GM12878 (cell line): ENCODE measurements at regions not wholly inside any gene's neighbourhood (a gene's known extent, or its start where the extent isn't known, plus 50 kb on each side); places are given as distances from the start of the nearest gene placed in this dataset.
A peak's percentile ranks its signal among the peaks of the same experiment; 100 is the strongest.

Source experiments
- ATAC-seq: fragments of 200-7000 bp; cut with Tn5 transposase; 3 replicates; pipeline ENCODE4 v1.9.1; 2020; ENCODE audit warnings: mild to moderate bottlenecking, moderate library complexity
- BruUV-seq: library from RNA; stranded (reverse); fragments of 400-500 nt; replicated peaks from 2 replicates; lab custom pipeline; 2021; lab: Mats Ljungman, UMichigan
- CTCF ChIA-PET: fragments of 300-600 bp; sonication (Branson Sonifier 250); formaldehyde crosslinking; extraction: SDS; loops from one replicate; lab custom pipeline; 2021; ENCODE audit warnings: inconsistent platforms; lab: Yijun Ruan, JAX
- POLR2A ChIA-PET: fragments of 350-600 bp; formaldehyde crosslinking; extraction: SDS; loops from one replicate; lab custom pipeline; 2021; ENCODE audit warnings: inconsistent platforms; lab: Charles Lee
- RAD21 ChIA-PET: fragments of 300-600 bp; sonication (Branson Sonifier 250); formaldehyde crosslinking; loops from one replicate; lab custom pipeline; 2023; ENCODE audit warnings: antibody characterized with exemption; ENCODE audit not compliant: unreplicated experiment; lab: Charles Lee
- SMC1A ChIA-PET: fragments of 300-600 bp; sonication (Branson Sonifier 250); formaldehyde crosslinking; loops from one replicate; lab custom pipeline; 2023; ENCODE audit not compliant: unreplicated experiment, uncharacterized antibody; lab: Charles Lee
- DNase-seq: peaks from one replicate; pipeline ENCODE4 v3.0.0-alpha.2; 2011; ENCODE audit warnings: low read depth, low spot score
- FAIRE-seq: peaks from 3 replicates; lab custom pipeline; 2011; peaks lifted over from hg19 to GRCh38; lab: Jason Lieb, UNC
- H2AFZ ChIP-seq: 2 replicates; pipeline ENCODE4 v1.6.0; 2011; ENCODE audit warnings: low read depth, low read length, control low read depth; ENCODE audit not compliant: control insufficient read depth
- H3K27ac ChIP-seq: 2 replicates; pipeline ENCODE4 v1.5.1; 2011; ENCODE audit warnings: control low read depth; ENCODE audit not compliant: control insufficient read depth, insufficient read depth
- H3K27me3 ChIP-seq, 2 experiments: replicated peaks in 1 of 2; 2 replicates each; pipeline versions ENCODE4 v1.6.0 to v1.6.1; 2011; ENCODE audit warnings: low read length in 1 of 2; ENCODE audit not compliant: control insufficient read depth in 2 of 2, insufficient read depth in 2 of 2
- H3K36me3 ChIP-seq, 2 experiments: 2 replicates each; pipeline ENCODE4 v1.5.1; 2011; ENCODE audit warnings: low read length in 1 of 2; ENCODE audit not compliant: control insufficient read depth in 2 of 2, insufficient read depth in 2 of 2
- H3K4me1 ChIP-seq: 2 replicates; pipeline ENCODE4 v1.6.1; 2011; ENCODE audit warnings: mild to moderate bottlenecking, low read length, moderate library complexity, mixed read lengths; ENCODE audit not compliant: control insufficient read depth, insufficient read depth
- H3K4me2 ChIP-seq: 2 replicates; pipeline ENCODE4 v1.6.0; 2011; ENCODE audit warnings: control low read depth; ENCODE audit not compliant: control insufficient read depth, insufficient read depth
- H3K4me3 ChIP-seq: fragments of 200-600 bp; sonication (generic); 2 replicates; pipeline ENCODE4 v1.5.1; 2016
- H3K79me2 ChIP-seq: 2 replicates; pipeline ENCODE4 v1.6.0; 2011; ENCODE audit warnings: low read length; ENCODE audit not compliant: control insufficient read depth, insufficient read depth
- H3K9ac ChIP-seq: 2 replicates; pipeline ENCODE4 v1.8.0; 2011; ENCODE audit warnings: low read length, control low read depth, mixed read lengths; ENCODE audit not compliant: control insufficient read depth, insufficient read depth
- H3K9me3 ChIP-seq: replicated peaks from 3 replicates; pipeline ENCODE4 v1.5.1; 2011; ENCODE audit warnings: mild to moderate bottlenecking, low read length; ENCODE audit not compliant: control insufficient read depth, insufficient read depth
- H4K20me1 ChIP-seq: 2 replicates; pipeline ENCODE4 v1.6.0; 2011; ENCODE audit not compliant: control insufficient read depth, insufficient read depth
- BCL11A ChIP-seq: IDR thresholded peaks from 2 replicates; pipeline ENCODE4 v1.6.1; 2011; ENCODE audit warnings: low read depth, low read length
- CHD1 ChIP-seq: IDR thresholded peaks from 2 replicates; pipeline ENCODE4 v1.6.1; 2012; ENCODE audit warnings: low read depth, low read length, improper control_type of control experiment
- EED ChIP-seq: sonication (generic); IDR thresholded peaks from 2 replicates; pipeline ENCODE4 v1.6.1; 2016; ENCODE audit warnings: antibody characterized with exemption, low read depth
- EGR1 ChIP-seq, 2 experiments: IDR thresholded peaks; 1 replicate in 1 of 2; 2 replicates in 1 of 2; pipeline ENCODE4 v1.6.1; 2011 to 2012; ENCODE audit warnings: low read depth in 2 of 2, low read length in 2 of 2, borderline replicate concordance in 1 of 2, mild to moderate bottlenecking in 1 of 2, moderate library complexity in 1 of 2
- FOS ChIP-seq: IDR thresholded peaks from 3 replicates; pipeline ENCODE4 v1.6.1; 2011; ENCODE audit warnings: borderline replicate concordance; ENCODE audit not compliant: insufficient read length; ENCODE audit errors: extremely low read depth
- MEF2B ChIP-seq: fragments of 450-650 bp; IDR thresholded peaks from 2 replicates; pipeline ENCODE4 v1.6.1; 2018; ENCODE audit warnings: mild to moderate bottlenecking, moderate library complexity; ENCODE audit not compliant: partially characterized antibody, poor library complexity, severe bottlenecking
- MLLT1 ChIP-seq: fragments of 450-650 bp; IDR thresholded peaks from 2 replicates; pipeline ENCODE4 v1.6.1; 2016; ENCODE audit warnings: mild to moderate bottlenecking
- NFIC ChIP-seq: IDR thresholded peaks from 2 replicates; pipeline ENCODE4 v1.6.1; 2012; ENCODE audit warnings: low read depth, mild to moderate bottlenecking, inconsistent platforms, low read length, moderate library complexity
- NR2C1 ChIP-seq: fragments of 450-650 bp; IDR thresholded peaks from 2 replicates; pipeline ENCODE4 v1.6.1; 2017; ENCODE audit warnings: antibody characterized with exemption, mild to moderate bottlenecking, moderate library complexity
- SMARCA5 ChIP-seq: fragments of 450-650 bp; IDR thresholded peaks from 2 replicates; pipeline ENCODE4 v1.6.1; 2017; ENCODE audit warnings: mild to moderate bottlenecking
- SUPT20H ChIP-seq: IDR thresholded peaks from 2 replicates; pipeline ENCODE4 v1.6.1; 2011; ENCODE audit warnings: low read depth, mild to moderate bottlenecking, low read length, moderate library complexity, borderline replicate concordance; ENCODE audit not compliant: control insufficient read depth
- TAF1 ChIP-seq: IDR thresholded peaks from 2 replicates; pipeline ENCODE4 v1.6.1; 2011; ENCODE audit warnings: mild to moderate bottlenecking, low read depth, low read length, borderline replicate concordance
- ZBTB4 ChIP-seq: fragments of 450-650 bp; formaldehyde crosslinking; IDR thresholded peaks from 2 replicates; pipeline ENCODE4 v1.4.0; 2022; ENCODE audit warnings: mild to moderate bottlenecking, moderate library complexity
- WGBS: methylation state at CpG from one replicate; pipeline ENCODE4 v1.1.6; 2016; ENCODE audit warnings: low lambda C conversion rate; ENCODE audit not compliant: insufficient replicate concordance, insufficient coverage; ENCODE audit errors: missing lambda C conversion rate; 5-methylcytosine and 5-hydroxymethylcytosine counted together
- in situ Hi-C: fragments of 300-500 bp; cut with MboI; formaldehyde crosslinking; loops from 9 replicates; pipeline ENCODE4 v1.14.3; 2018; ENCODE audit warnings: mixed read lengths
- intact Hi-C: fragments of 100-400 bp; cut with micrococcal nuclease; formaldehyde crosslinking; loops from one replicate; pipeline ENCODE4 v1.14.2; 2022; ENCODE audit not compliant: unreplicated experiment
- TF ChIP-seq, protein P1 (sequence below): fragments of 450-650 bp; IDR thresholded peaks from 2 replicates; pipeline ENCODE4 v1.6.1; 2017; ENCODE audit warnings: mild to moderate bottlenecking, low read depth, inconsistent platforms; ENCODE audit not compliant: poor library complexity, severe bottlenecking

- TF ChIP-seq, protein P1, sequence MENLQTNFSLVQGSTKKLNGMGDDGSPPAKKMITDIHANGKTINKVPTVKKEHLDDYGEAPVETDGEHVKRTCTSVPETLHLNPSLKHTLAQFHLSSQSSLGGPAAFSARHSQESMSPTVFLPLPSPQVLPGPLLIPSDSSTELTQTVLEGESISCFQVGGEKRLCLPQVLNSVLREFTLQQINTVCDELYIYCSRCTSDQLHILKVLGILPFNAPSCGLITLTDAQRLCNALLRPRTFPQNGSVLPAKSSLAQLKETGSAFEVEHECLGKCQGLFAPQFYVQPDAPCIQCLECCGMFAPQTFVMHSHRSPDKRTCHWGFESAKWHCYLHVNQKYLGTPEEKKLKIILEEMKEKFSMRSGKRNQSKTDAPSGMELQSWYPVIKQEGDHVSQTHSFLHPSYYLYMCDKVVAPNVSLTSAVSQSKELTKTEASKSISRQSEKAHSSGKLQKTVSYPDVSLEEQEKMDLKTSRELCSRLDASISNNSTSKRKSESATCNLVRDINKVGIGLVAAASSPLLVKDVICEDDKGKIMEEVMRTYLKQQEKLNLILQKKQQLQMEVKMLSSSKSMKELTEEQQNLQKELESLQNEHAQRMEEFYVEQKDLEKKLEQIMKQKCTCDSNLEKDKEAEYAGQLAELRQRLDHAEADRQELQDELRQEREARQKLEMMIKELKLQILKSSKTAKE, result peak; percentile 36
- TF ChIP-seq CHD1, result no peak
- TF ChIP-seq MEF2B, result no peak
- peak; percentile 60; the same call in 1 of the 2 replicates for TF ChIP-seq BCL11A
- TF ChIP-seq MLLT1, result no peak
Measured at GRCh38 chr11:115921540-115921939, 417.3 kb upstream of the CADM1 start (continued).

- Histone ChIP-seq H3K27me3 (no peaks in the 10 kb centered on the region), H3K4me2 (peak overlapping the region; percentile 61), H3K79me2 (no peaks in the 10 kb centered on the region), H3K27ac (peak overlapping the region; percentile 94), H2AFZ (peak overlapping the region; percentile 18; the same call in 1 of the 2 replicates), H3K4me1 (peaks cover 84% of the 10 kb centered on the region), H3K9ac (peak overlapping the region; percentile 45), H3K9me3 (no peaks in the 10 kb centered on the region), H3K4me3 (no peak overlapping the region), H4K20me1 (no peaks in the 10 kb centered on the region), H3K36me3 (no peaks in the 10 kb centered on the region)
- peak; percentile 17 for ATAC-seq
- 40% methylated on average over 6 of the region's 6 CpGs for WGBS
- no peak for DNase-seq
- ChIA-PET POLR2A (interaction anchor here (0.7 to 13.8 kb wide), 6 partner anchors 9 to 153 kb away, joined by 3 to 122 read pairs (median 6); no protein-coding TSS in a partner anchor), RAD21 (interaction anchor here (0.9 to 7.7 kb wide), 7 partner anchors 9 to 153 kb away, joined by 5 to 140 read pairs (median 5); no protein-coding TSS in a partner anchor), CTCF (interaction anchor here (0.8 to 6.9 kb wide), 7 partner anchors 9 to 153 kb away, joined by 3 to 61 read pairs (median 7); no protein-coding TSS in a partner anchor), SMC1A (interaction anchor here (0.6 to 17.2 kb wide), 12 partner anchors 8 to 336 kb away, joined by 3 to 325 read pairs (median 8); no protein-coding TSS in a partner anchor)
- BruUV-seq, result no TSS peak
- in situ Hi-C loops, result no loop called here
- FAIRE-seq, result no peak
- intact Hi-C loops, result loop anchor here (2.0 to 10.0 kb wide), 3 partner anchors 336 to 1894 kb away; partner anchors contain the start of gene CADM1
- TF ChIP-seq EGR1 (IDR thresholded peaks at IDR 0.05; ENCODE audit: borderline replicate concordance in 1 of 2, low read depth in 2 of 2, low read length in 2 of 2), result no peak
- no peak for TF ChIP-seq SUPT20H
- no peak for TF ChIP-seq NFIC
- TF ChIP-seq SMARCA5, result 0 out of 2 replicates have a peak, but pooled peaks have one; percentile 3
- TF ChIP-seq CHD1, result no peak
- no peak for TF ChIP-seq FOS
- no peak for TF ChIP-seq TAF1
- no peak for TF ChIP-seq EED
- no peak for TF ChIP-seq NR2C1
- TF ChIP-seq ZBTB4, result no peak
Measured at GRCh38 chr11:115920841-115921480, 416.7 kb upstream of the CADM1 start.
